NCI-H1105 (cell line): ENCODE measurements at regions not wholly inside any gene's neighbourhood (a gene's known extent, or its start where the extent isn't known, plus 50 kb on each side); places are given as distances from the start of the nearest gene placed in this dataset.
"Not testable (repeated sequence)": the region's sequence is repeated elsewhere in the genome, so short reads cannot be mapped to it uniquely, and the experiment has no call there.

Experiments used
- DNase-seq: peaks from one replicate; lab custom pipeline; 2025; lab: John Stamatoyannopoulos, UW

GRCh38 chr11:3514635-3515424 is 127.0 kb downstream of the ART5 start:
- DNase-seq: not testable (repeated sequence)

DNA sequence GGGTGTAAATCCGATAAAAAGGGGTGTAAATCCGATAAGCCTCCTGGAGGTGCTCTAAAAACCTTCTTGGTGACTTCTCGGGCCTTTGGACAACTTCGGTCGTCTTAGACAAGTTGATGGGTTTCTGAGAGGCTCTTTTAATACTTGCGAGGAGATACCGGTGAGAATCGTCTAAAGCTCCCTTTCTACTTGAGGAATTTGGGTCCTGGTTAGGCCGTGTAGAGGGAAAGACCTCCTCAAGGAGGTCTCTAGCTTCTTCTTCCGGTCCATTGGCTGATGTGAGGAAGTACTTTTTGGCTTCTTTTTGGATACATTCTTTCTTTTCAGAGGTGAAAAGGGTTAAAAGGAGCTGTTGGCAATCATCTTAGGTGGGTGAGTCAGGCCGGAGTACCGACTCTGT is 128.5 kb downstream of the ART5 start:
- not testable (repeated sequence) for DNase-seq

- not testable (repeated sequence) for DNase-seq
These were observed 129.0 kb downstream of the ART5 start for GRCh38 chr11:3512751-3513150.

DNA sequence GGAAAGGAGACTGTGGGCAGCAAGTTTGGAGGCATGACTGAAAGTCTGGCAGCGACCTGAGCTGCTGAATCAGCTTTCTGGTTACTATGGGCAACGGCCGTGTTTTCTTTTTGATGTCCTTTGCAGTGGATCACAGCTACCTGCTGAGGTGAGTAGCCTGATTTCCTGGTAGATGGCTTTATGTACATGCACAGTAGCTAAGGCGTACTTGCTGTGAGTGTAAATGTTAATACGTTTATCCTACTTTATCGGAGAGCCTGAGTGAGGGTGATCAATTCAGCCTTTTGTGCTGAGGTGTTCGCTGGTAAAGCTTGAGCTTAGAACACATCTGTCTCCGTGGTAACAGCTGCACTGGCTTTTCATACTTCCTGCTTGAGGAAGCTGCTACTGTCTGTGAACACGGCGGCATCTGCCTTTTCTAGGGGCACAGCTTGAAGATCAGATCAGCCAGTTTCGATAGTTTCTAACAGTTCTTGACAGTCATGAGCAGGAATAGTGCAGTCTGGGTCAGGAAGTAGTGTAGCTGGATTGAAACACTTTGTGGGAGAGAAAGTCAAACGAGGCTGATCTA is 129.6 kb downstream of the ART5 start:
- not testable (repeated sequence) for DNase-seq

DNA sequence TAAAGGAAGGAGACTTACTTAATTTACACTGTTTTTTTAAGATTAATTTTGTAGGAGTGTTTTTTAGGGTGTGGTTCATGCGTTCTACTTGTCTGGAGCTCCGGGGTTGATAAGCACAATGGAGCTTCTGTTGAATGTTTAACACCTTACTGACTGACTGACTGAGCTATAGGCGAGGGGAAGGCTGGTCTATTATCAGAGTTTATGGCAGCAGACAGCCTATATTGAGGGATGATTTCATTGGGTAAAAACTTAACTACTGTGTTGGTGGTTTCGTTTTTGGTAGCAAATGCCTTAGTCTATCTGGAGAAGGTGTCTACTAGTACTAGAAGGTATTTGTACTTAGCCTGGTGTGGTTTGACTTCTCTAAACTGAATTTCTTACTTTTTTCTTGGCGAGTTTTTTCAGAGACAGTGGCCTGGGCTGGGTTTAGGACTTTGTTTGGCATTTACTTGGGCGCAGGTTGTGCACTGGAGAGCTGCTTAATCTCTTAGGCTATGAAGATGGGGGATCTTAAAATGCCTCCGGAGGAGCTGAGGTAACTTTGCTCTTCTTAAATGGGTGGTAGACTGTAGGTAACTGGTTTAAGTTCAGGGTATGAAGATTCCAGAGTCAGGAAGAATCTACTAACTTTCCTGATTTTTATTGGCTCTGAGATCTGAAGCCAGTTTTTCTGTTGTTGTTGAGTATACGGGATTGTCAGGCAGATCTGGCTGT is 130.2 kb downstream of the ART5 start:
- not testable (repeated sequence) for DNase-seq

DNA sequence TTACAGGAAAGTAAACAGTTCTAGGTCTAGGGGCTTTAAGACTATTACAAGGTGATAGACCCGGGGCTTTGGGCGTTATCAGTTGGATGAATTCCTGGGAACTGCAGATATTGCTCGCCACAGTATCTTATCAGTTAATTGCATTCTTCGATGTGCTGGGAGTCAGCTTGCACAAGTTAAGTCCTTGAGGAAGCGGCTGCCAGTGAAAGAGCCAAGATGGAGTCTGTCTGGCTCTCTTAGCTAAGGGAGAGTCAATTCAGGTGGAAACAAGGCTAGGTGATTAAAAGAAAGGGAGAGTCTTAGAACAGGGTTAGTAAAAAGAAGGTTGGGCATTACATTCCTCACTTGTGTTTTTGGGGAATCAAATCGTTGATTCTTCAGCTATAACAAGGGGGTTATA is 130.6 kb upstream of the ZNF195 start:
- DNase-seq: not testable (repeated sequence)

- not testable (repeated sequence) for DNase-seq
These were observed 120.3 kb upstream of the ZNF195 start for GRCh38 chr11:3499198-3499597.

DNA sequence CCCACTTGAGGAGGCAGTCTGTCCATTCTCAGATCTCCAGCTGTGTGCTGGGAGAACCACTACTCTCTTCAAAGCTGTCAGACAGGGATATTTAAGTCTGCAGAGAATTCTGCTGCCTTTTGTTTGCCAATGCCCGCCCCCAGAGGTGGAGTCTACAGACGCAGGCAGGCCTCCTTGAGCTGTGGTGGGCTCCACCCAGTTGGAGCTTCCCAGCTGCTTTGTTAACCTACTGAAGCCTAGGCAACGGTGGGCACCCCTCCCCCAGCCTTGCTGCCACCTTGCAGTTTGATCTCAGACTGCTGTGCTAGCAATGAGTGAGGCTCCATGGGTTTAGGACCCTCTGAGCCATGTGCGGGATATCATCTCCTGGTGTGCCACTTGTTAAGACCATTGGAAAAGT is 119.4 kb upstream of the ZNF195 start:
- DNase-seq: not testable (repeated sequence)

DNA sequence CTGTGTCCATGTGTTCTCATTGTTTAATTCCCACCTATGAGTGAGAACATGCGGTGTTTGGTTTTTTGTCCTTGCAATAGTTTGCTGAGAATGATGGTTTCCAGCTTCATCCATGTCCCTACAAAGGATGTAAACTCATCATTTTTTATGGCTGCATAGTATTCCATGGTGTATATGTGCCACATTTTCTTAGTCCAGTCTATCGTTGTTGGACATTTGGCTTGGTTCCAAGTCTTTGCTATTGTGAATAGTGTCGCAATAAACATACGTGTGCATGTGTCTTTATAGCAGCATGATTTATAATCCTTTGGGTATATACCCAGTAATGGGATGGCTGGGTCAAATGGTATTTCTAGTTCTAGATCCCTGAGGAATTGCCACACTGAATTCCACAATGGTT is 114.2 kb upstream of the ZNF195 start:
- not testable (repeated sequence) for DNase-seq

- DNase-seq: not testable (repeated sequence)
These were observed 109.1 kb upstream of the ZNF195 start for GRCh38 chr11:3488003-3488402.

DNA sequence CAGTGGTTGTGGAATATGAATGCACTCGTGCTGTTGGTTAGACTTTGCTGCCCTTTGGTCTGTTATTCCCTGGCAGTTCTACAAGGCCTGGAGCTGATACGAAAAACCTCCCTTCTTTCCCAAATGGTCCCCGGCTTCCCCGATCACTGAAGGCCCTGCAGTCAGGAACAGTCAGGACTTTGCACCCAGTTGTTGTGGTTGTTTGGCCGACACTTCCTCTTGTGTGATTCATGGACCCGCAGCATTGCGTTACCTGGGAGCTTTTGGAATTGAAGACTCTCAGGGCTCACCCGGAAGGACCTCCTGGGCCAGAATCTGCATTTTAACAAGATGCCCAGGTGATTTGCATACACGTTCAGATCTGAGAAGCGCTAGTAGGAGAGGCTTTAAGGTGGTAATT is 106.8 kb upstream of the ZNF195 start:
- DNase-seq: not testable (repeated sequence)

GRCh38 chr11:3476937-3477885 is 98.3 kb upstream of the ZNF195 start:
- not testable (repeated sequence) for DNase-seq

DNA sequence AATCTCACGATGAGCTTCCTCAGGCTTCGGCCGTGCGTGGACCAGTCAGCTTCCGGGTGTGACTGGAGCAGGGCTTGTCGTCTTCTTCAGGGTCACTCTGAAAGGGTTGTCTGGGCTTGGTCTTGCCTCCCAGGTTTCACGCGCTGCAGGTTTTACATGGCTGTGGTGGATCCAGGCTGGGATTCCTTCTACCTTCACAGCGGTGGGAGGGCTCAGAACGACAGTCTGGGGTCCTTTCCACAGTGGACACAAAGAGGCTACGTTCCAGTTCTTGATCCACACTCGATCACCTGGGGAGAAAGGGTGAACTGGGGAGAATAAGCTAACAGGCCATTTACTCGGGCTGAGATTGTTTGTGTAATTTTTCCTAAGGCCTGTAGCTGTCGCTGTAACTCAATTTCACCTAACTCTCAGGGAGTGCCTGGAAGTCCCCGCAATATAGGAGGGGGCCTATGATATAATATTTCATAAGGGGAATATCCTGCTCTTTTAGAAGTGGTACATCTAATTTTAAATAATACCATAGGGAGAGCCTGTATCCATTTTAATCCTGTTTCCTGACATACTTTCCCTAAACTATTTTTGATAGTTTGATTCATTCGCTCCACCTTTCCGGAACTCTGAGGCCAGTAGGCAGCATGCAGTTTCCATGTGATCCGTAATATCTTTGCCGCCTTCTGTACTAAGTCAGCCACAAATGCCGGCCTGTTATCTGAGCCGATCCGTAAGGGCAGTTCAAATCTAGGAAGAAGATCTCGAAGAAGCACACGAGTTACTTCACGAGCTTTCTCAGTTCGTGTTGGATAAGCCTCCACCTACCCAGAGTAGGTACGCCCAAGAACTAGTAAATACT is 97.4 kb upstream of the ZNF195 start:
- DNase-seq: not testable (repeated sequence)

- not testable (repeated sequence) for DNase-seq
These were observed 90.0 kb upstream of the ZNF195 start for GRCh38 chr11:3468963-3469362.

GRCh38 chr11:3467599-3467998 is 88.7 kb upstream of the ZNF195 start:
- not testable (repeated sequence) for DNase-seq

- not testable (repeated sequence) for DNase-seq
These were observed 76.7 kb upstream of the ZNF195 start for GRCh38 chr11:3455666-3456065.

- DNase-seq: peak; percentile 24
These were observed 75.9 kb upstream of the ZNF195 start for GRCh38 chr11:3454844-3455243.

DNA sequence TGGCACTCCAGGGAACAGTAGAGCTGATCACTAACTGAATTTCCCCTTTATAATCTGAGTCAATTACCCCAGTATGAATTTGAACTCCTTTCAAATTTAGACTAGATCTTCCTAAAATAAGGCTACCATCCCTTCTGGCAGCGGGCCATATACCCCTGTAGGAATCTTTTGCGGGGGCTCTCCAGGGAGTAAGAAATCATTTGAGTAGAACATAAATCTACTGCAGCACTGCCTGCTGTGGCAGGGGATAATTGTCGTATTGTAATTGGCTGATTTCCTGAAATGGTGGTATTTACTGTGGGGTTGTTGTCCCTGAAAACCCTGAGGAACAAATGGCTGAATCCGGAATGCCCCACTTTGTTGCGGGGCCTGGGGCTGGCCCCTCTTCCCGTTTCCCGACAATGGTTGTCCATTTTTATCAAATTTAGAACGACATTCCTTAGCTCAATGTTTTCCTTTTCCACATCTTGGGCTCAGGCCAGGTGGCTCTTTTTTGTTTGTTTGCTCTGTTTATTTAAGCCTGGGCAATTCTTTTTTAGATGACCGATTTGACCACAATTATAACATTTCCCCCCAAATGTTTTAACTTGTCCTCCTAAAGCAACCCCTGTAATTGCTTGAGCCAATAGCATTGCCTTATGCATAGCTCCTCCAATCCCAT is 74.8 kb upstream of the ZNF195 start:
- DNase-seq: not testable (repeated sequence)

GRCh38 chr11:3450822-3451221 is 71.9 kb upstream of the ZNF195 start:
- DNase-seq: not testable (repeated sequence)

- DNase-seq: not testable (repeated sequence)
These were observed 66.6 kb upstream of the ZNF195 start for GRCh38 chr11:3445535-3445934.
